ENCODE measurements at regions not wholly inside any gene's neighbourhood (a gene's known extent, or its start where the extent isn't known, plus 50 kb on each side); places are given as distances from the start of the nearest gene placed in this dataset.

DNA sequence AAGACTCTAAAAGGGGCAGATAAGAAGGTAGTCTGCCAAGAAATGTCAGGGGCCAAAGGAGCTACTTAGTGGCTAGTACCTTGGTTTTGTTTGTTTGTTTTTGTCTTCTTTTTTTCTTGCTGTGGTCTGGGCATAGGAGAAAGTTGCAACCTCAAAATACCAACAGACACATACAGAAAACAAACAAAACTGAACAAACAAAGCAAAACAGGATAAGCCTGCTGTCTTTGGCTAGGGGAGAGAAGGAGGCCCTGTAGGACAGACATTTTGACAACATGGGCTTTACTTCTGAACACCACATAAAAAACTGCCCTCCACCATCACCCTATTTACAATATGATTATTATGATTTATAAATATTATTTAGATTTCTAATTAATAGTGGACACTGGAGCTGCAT is 460.8 kb downstream of the PTH2R start:
- TF ChIP-seq POLR2AphosphoS5 (IDR thresholded peaks at IDR 0.05), result no peak
- TF ChIP-seq, protein P1, sequence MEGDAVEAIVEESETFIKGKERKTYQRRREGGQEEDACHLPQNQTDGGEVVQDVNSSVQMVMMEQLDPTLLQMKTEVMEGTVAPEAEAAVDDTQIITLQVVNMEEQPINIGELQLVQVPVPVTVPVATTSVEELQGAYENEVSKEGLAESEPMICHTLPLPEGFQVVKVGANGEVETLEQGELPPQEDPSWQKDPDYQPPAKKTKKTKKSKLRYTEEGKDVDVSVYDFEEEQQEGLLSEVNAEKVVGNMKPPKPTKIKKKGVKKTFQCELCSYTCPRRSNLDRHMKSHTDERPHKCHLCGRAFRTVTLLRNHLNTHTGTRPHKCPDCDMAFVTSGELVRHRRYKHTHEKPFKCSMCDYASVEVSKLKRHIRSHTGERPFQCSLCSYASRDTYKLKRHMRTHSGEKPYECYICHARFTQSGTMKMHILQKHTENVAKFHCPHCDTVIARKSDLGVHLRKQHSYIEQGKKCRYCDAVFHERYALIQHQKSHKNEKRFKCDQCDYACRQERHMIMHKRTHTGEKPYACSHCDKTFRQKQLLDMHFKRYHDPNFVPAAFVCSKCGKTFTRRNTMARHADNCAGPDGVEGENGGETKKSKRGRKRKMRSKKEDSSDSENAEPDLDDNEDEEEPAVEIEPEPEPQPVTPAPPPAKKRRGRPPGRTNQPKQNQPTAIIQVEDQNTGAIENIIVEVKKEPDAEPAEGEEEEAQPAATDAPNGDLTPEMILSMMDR (IDR thresholded peaks at IDR 0.05), result no peak
- no peak for TF ChIP-seq EP300 (IDR thresholded peaks at IDR 0.05)
